ENCODE measurements at regions not wholly inside any gene's neighbourhood (a gene's known extent, or its start where the extent isn't known, plus 50 kb on each side); places are given as distances from the start of the nearest gene placed in this dataset.

DNA sequence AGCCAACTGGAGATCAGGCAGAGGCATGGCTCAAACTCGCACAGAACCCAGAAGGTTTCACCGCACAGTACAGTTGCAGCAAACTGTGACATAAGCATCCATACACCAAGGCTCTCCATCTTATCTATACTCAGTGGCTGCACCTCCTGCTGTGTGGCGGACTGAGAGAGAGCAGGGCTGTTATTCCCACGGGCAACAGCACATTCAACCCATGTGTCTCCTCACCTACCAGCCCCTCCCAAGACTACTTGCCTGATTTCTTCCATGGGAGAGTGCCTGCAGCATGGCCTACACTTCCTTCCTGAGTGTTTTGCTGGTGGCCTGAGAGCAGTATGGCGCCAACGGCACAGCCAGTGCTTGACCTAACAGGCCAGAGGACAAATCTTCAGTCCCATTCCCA, 1606.6 kb downstream of the SLITRK1 start:
- Histone ChIP-seq H3K14ac (replicated peaks; ENCODE audit: low read depth, low read length) (no peak overlapping the region), H3K4me2 (ENCODE audit: low read depth, low read length) (no peak overlapping the region), H3K18ac (ENCODE audit: low read depth, low read length) (no peak overlapping the region), H4K91ac (ENCODE audit: insufficient read depth, low read depth, low read length) (no peak overlapping the region), H2AK9ac (replicated peaks; ENCODE audit: low read depth, low read length, poor library complexity) (no peak overlapping the region), H2AK5ac (ENCODE audit: low read depth, low read length) (no peak overlapping the region), H2AFZ (replicated peaks; ENCODE audit: low read length, poor library complexity) (no peak overlapping the region), H3K56ac (ENCODE audit: extremely low read depth, insufficient read depth, low read length) (no peak overlapping the region), H3K27me3 (ENCODE audit: control insufficient read depth, insufficient read depth, low read length) (no peaks in the 10 kb centered on the region), H3K4ac (ENCODE audit: low read depth, low read length) (no peak overlapping the region), H4K8ac (ENCODE audit: low read depth in 2 of 2, low read length in 2 of 2) (no peak overlapping the region), H3K9ac (ENCODE audit: low read depth, low read length) (no peak overlapping the region), H3K36me3 (ENCODE audit: control insufficient read depth, insufficient read depth, low read length) (no peaks in the 10 kb centered on the region), H2BK5ac (ENCODE audit: low read depth, low read length, poor library complexity, severe bottlenecking) (no peak overlapping the region), H2BK15ac (ENCODE audit: low read depth, low read length) (no peak overlapping the region), H4K5ac (ENCODE audit: low read depth, low read length) (no peak overlapping the region), H3K79me1 (ENCODE audit: low read depth in 1 of 2, low read length in 2 of 2) (no peaks in the 10 kb centered on the region), H3K4me1 (ENCODE audit: control insufficient read depth, insufficient read depth, low read length) (no peaks in the 10 kb centered on the region), H2BK120ac (ENCODE audit: low read depth, low read length) (no peak overlapping the region), H3K4me3 (ENCODE audit: insufficient read depth, low read depth, low read length) (no peak overlapping the region), H3K9me3 (ENCODE audit: control insufficient read depth, insufficient read depth, low read length) (peaks cover 12% of the 10 kb centered on the region), H3K27ac (ENCODE audit: insufficient read depth, low read length) (no peak overlapping the region), H3K23ac (ENCODE audit: low read depth, low read length) (no peak overlapping the region), H4K20me1 (ENCODE audit: insufficient read depth, low read length) (no peaks in the 10 kb centered on the region), H3K9me1 (ENCODE audit: insufficient read depth, low read length) (no peaks in the 10 kb centered on the region), H2BK20ac (ENCODE audit: low read depth, low read length) (no peak overlapping the region)
- in situ Hi-C loops (cut with MboI; ENCODE audit: low sequenced_read_pairs) (no loop called here), dilution Hi-C loops (cut with HindIII; ENCODE audit: low sequenced_read_pairs, unreplicated experiment) (no loop called here), intact Hi-C loops (cut with micrococcal nuclease) (no loop called here)
- WGBS, 2 experiments (ENCODE audit: extremely low coverage in 2 of 2, insufficient read length in 1 of 2), result no CpG with 5 or more reads among the region's 6 CpGs
- TF ChIP-seq MXI1 (IDR thresholded peaks at IDR 0.05; ENCODE audit: borderline replicate concordance, low read depth, low read length) (no peak), RFX5 (IDR thresholded peaks at IDR 0.05; ENCODE audit: low read depth, low read length) (no peak), NFE2L2 (IDR thresholded peaks at IDR 0.05; ENCODE audit: low read depth, low read length) (no peak), SMC3 (IDR thresholded peaks at IDR 0.05; ENCODE audit: low read depth, low read length) (no peak), CEBPB (IDR thresholded peaks at IDR 0.05; ENCODE audit: low read depth, low read length) (no peak), MAFK (IDR thresholded peaks at IDR 0.05; ENCODE audit: low read depth, low read length) (no peak), RCOR1 (IDR thresholded peaks at IDR 0.05; ENCODE audit: insufficient replicate concordance, low read length) (no peak), MAZ (IDR thresholded peaks at IDR 0.05; ENCODE audit: borderline replicate concordance, low read depth, low read length) (no peak), BHLHE40 (IDR thresholded peaks at IDR 0.05; ENCODE audit: low read depth, low read length) (no peak), POLR2A (IDR thresholded peaks at IDR 0.05; ENCODE audit: low read depth, low read length) (no peak), FOS (IDR thresholded peaks at IDR 0.05; ENCODE audit: low read depth, low read length) (no peak), RAD21 (IDR thresholded peaks at IDR 0.05; ENCODE audit: low read length) (no peak), CHD1 (IDR thresholded peaks at IDR 0.05; ENCODE audit: low read depth, low read length) (no peak)
- TF ChIP-seq, protein P1, sequence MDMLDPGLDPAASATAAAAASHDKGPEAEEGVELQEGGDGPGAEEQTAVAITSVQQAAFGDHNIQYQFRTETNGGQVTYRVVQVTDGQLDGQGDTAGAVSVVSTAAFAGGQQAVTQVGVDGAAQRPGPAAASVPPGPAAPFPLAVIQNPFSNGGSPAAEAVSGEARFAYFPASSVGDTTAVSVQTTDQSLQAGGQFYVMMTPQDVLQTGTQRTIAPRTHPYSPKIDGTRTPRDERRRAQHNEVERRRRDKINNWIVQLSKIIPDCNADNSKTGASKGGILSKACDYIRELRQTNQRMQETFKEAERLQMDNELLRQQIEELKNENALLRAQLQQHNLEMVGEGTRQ (IDR thresholded peaks at IDR 0.05; ENCODE audit: low read depth, low read length), result no peak
- TF ChIP-seq, protein P2, sequence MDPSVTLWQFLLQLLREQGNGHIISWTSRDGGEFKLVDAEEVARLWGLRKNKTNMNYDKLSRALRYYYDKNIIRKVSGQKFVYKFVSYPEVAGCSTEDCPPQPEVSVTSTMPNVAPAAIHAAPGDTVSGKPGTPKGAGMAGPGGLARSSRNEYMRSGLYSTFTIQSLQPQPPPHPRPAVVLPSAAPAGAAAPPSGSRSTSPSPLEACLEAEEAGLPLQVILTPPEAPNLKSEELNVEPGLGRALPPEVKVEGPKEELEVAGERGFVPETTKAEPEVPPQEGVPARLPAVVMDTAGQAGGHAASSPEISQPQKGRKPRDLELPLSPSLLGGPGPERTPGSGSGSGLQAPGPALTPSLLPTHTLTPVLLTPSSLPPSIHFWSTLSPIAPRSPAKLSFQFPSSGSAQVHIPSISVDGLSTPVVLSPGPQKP (IDR thresholded peaks at IDR 0.05; ENCODE audit: borderline replicate concordance, low read depth, low read length), result no peak
- TF ChIP-seq, protein P3, sequence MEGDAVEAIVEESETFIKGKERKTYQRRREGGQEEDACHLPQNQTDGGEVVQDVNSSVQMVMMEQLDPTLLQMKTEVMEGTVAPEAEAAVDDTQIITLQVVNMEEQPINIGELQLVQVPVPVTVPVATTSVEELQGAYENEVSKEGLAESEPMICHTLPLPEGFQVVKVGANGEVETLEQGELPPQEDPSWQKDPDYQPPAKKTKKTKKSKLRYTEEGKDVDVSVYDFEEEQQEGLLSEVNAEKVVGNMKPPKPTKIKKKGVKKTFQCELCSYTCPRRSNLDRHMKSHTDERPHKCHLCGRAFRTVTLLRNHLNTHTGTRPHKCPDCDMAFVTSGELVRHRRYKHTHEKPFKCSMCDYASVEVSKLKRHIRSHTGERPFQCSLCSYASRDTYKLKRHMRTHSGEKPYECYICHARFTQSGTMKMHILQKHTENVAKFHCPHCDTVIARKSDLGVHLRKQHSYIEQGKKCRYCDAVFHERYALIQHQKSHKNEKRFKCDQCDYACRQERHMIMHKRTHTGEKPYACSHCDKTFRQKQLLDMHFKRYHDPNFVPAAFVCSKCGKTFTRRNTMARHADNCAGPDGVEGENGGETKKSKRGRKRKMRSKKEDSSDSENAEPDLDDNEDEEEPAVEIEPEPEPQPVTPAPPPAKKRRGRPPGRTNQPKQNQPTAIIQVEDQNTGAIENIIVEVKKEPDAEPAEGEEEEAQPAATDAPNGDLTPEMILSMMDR (conservative IDR thresholded peaks at IDR 0.05; ENCODE audit: low read depth, low read length), result no peak
- ChIA-PET CTCF (no interaction called here), POLR2A (ENCODE audit: unreplicated experiment) (no interaction called here)
- DNase-seq (no peak), ATAC-seq (ENCODE audit: low read depth) (no peak)
- BruUV-seq (replicated peaks), result no TSS peak

Data from IMR-90 (cell line).